ENCODE measurements at regions not wholly inside any gene's neighbourhood (a gene's known extent, or its start where the extent isn't known, plus 50 kb on each side); places are given as distances from the start of the nearest gene placed in this dataset.
"Not testable (repeated sequence)": the region's sequence is repeated elsewhere in the genome, so short reads cannot be mapped to it uniquely, and the experiment has no call there.

- no peak for DNase-seq (ENCODE audit: low read depth in 4 of 4, low spot score in 2 of 4)
Observed at GRCh38 chr21:14757533-14758327, 211.6 kb upstream of the SAMSN1 start.

- DNase-seq (ENCODE audit: low read depth in 4 of 4, low spot score in 2 of 4): no peak
Observed at GRCh38 chr21:14755086-14755485, 209.0 kb upstream of the SAMSN1 start.

- no peak for DNase-seq (ENCODE audit: low read depth in 4 of 4, low spot score in 2 of 4)
Observed at GRCh38 chr21:14754682-14755081, 208.6 kb upstream of the SAMSN1 start.

GRCh38 chr21:14754259-14754604 is 208.1 kb upstream of the SAMSN1 start:
- no peak for DNase-seq (ENCODE audit: low read depth in 4 of 4, low spot score in 2 of 4)

GRCh38 chr21:14753466-14754258 is 207.5 kb upstream of the SAMSN1 start:
- DNase-seq (ENCODE audit: low read depth in 4 of 4, low spot score in 2 of 4): no peak

- no peak for DNase-seq (ENCODE audit: low read depth in 4 of 4, low spot score in 2 of 4)
Observed at GRCh38 chr21:14753069-14753465, 207.0 kb upstream of the SAMSN1 start.

GRCh38 chr21:14752345-14752909 is 206.3 kb upstream of the SAMSN1 start:
- no peak for DNase-seq (ENCODE audit: low read depth in 4 of 4, low spot score in 2 of 4)

GRCh38 chr21:14751602-14752344 is 205.7 kb upstream of the SAMSN1 start:
- no peak for DNase-seq (ENCODE audit: low read depth in 4 of 4, low spot score in 2 of 4)

- no peak for DNase-seq (ENCODE audit: low read depth in 4 of 4, low spot score in 2 of 4)
Observed at GRCh38 chr21:14751011-14751410, 204.9 kb upstream of the SAMSN1 start.

- DNase-seq (ENCODE audit: low read depth in 4 of 4, low spot score in 2 of 4): no peak
Observed at GRCh38 chr21:14750041-14750440, 203.9 kb upstream of the SAMSN1 start.

DNA sequence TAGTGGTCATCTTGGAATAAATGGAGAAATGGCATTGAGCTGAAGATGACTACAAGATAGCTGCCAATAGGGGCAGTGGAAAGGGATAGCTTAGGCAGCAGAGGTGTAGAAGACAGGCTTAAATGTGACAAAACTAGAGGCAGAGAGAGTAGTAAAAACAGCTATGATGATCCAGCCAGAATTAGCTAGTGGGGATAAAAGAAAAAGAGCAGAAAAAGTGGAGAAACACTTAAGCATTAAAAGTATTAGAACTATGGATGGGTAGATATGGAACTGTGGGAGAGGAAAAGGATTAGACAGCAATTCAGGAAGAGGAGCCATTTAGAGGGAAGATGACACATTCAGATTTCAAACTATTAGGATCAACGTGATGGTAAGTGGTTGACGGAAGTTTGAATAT is 202.5 kb upstream of the SAMSN1 start:
- no peak for DNase-seq (ENCODE audit: low read depth in 4 of 4, low spot score in 2 of 4)

DNA sequence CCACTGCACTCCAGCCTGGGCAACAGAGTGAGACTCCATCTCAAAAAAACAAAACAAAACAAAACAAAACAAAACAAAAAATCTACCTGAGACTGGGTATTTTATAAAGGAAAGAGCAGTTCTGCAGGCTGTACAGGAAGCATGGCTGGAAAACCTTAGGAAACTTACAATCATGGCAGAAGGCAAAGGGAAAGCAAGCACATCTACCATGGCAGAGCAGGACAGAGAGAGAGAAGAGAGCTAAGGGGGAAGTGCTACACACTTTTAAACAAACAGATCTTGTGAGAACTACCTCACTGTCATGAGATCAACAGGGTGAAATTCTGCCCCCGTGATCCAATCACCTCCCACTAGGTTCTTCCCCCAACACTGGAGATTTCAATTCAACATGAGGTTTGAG is 198.3 kb upstream of the SAMSN1 start:
- no peak for DNase-seq (ENCODE audit: low read depth in 4 of 4, low spot score in 2 of 4)

- DNase-seq (ENCODE audit: low read depth in 4 of 4, low spot score in 2 of 4): no peak
Observed at GRCh38 chr21:14742119-14742518, 196.0 kb upstream of the SAMSN1 start.

GRCh38 chr21:14741256-14741655 is 195.1 kb upstream of the SAMSN1 start:
- no peak for DNase-seq (ENCODE audit: low read depth in 4 of 4, low spot score in 2 of 4)

GRCh38 chr21:14740692-14741091 is 194.6 kb upstream of the SAMSN1 start:
- no peak for DNase-seq (ENCODE audit: low read depth in 4 of 4, low spot score in 2 of 4)

GRCh38 chr21:14740116-14740515 is 194.0 kb upstream of the SAMSN1 start:
- DNase-seq (ENCODE audit: low read depth in 4 of 4, low spot score in 2 of 4): no peak

GRCh38 chr21:14739590-14739989 is 193.5 kb upstream of the SAMSN1 start:
- DNase-seq (ENCODE audit: low read depth in 4 of 4, low spot score in 2 of 4): no peak

GRCh38 chr21:14738576-14738975 is 192.5 kb upstream of the SAMSN1 start:
- DNase-seq (ENCODE audit: low read depth in 4 of 4, low spot score in 2 of 4): not testable (repeated sequence)

GRCh38 chr21:14737922-14738321 is 191.8 kb upstream of the SAMSN1 start:
- DNase-seq (ENCODE audit: low read depth in 4 of 4, low spot score in 2 of 4): peak in 3 of 4 donors; percentile 2 to 24 (median 3)

DNA sequence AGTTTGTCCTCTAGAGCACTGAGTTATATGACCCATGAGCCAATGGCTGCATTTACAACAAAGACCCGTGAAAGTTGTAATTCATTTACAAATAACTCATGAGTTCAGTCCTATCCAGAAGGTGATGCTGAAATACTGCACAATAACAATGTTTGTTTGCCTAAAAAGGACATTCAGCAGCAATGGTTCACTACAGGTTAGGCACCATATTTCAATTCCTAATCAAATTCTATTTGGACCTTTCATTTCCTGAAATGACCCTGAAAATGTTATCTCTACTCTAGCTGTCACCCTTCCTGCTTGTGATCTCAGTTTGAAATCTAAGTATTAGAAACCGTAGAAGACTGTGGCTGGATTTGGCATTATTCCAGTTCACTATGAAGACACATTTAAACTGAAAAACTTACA is 191.2 kb upstream of the SAMSN1 start:
- no peak for DNase-seq (ENCODE audit: low read depth in 4 of 4, low spot score in 2 of 4)

DNA sequence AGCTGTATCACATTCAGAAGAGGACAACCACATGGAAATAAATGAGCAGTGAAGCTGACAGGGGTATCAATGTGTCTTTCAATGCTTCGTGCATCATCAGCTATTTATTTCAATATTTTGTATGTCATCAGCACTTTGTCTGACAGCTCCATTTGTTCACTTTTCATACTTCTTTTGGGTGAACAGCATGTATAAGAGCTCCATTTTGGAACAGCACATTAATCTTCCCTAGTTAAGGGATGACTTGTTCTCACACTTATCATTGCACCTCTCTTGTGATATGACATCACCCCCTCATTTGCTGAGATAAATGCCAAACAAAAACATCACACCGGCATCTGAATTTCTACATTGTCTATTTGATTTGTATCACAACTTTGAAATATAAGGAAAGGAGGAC is 190.6 kb upstream of the SAMSN1 start:
- no peak for DNase-seq (ENCODE audit: low read depth in 4 of 4, low spot score in 2 of 4)

Data from left renal cortex interstitium (tissue), 4 donors.